HCT116 (cell line): ENCODE measurements at regions not wholly inside any gene's neighbourhood (a gene's known extent, or its start where the extent isn't known, plus 50 kb on each side); places are given as distances from the start of the nearest gene placed in this dataset.

Experiments used
- CBX3 ChIP-seq: IDR thresholded peaks from 2 replicates; pipeline ENCODE4 v1.6.1; 2012; ENCODE audit warnings: low read depth
- CEBPB ChIP-seq: IDR thresholded peaks from 2 replicates; pipeline ENCODE4 v1.6.1; 2012; ENCODE audit warnings: low read depth
- EZH2 ChIP-seq: fragments of 200-600 bp; sonication (generic); IDR thresholded peaks from 2 replicates; pipeline ENCODE4 v1.6.1; 2017; ENCODE audit warnings: antibody characterized with exemption, mixed run types
- FOSL1 ChIP-seq: IDR thresholded peaks from 2 replicates; pipeline ENCODE4 v1.6.1; 2012; ENCODE audit warnings: low read depth
- POLR2A ChIP-seq: IDR thresholded peaks from 2 replicates; pipeline ENCODE4 v1.7.0; 2011; ENCODE audit warnings: borderline replicate concordance; ENCODE audit not compliant: insufficient read depth, insufficient read length; ENCODE audit errors: extremely low read depth
- POLR2AphosphoS5 ChIP-seq: IDR thresholded peaks from 2 replicates; pipeline ENCODE4 v1.6.1; 2011; ENCODE audit warnings: mild to moderate bottlenecking, low read depth, low read length, moderate library complexity
- RAD21 ChIP-seq: IDR thresholded peaks from 2 replicates; pipeline ENCODE4 v1.6.1; 2012; ENCODE audit warnings: low read depth, mild to moderate bottlenecking
- SP1 ChIP-seq: IDR thresholded peaks from 2 replicates; pipeline ENCODE4 v1.6.1; 2012; ENCODE audit warnings: low read depth
- TCF7L2 ChIP-seq: IDR thresholded peaks from 2 replicates; pipeline ENCODE4 v1.7.0; 2011; ENCODE audit warnings: borderline replicate concordance, inconsistent platforms; ENCODE audit not compliant: insufficient read depth, insufficient read length; ENCODE audit errors: extremely low read depth
- YY1 ChIP-seq: IDR thresholded peaks from 2 replicates; pipeline ENCODE4 v1.6.1; 2011; ENCODE audit warnings: low read length, low read depth, moderate library complexity, mild to moderate bottlenecking; ENCODE audit not compliant: insufficient replicate concordance; ENCODE audit errors: extremely low read depth
- TF ChIP-seq, protein P1 (sequence below), 3 experiments: fragments of 200-600 bp in 1 of 3; sonication (generic) in 1 of 3; IDR thresholded peaks in 2 of 3; conservative IDR thresholded peaks in 1 of 3; 2 replicates each; pipeline ENCODE4 v1.5.1; 2012 to 2017; ENCODE audit warnings: low read depth in 2 of 3, low read length in 2 of 3, antibody characterized with exemption in 1 of 3, borderline replicate concordance in 1 of 3, control low read depth in 1 of 3, mild to moderate bottlenecking in 1 of 3, mixed read lengths in 1 of 3, mixed run types in 1 of 3, moderate library complexity in 1 of 3; ENCODE audit not compliant: insufficient read depth in 1 of 3
- TF ChIP-seq, protein P2 (sequence below): IDR thresholded peaks from 2 replicates; pipeline ENCODE4 v1.6.1; 2011; ENCODE audit warnings: mild to moderate bottlenecking, low read length, moderate library complexity; ENCODE audit not compliant: insufficient replicate concordance; ENCODE audit errors: extremely low read depth
- TF ChIP-seq, protein P3 (sequence below): IDR thresholded peaks from 2 replicates; pipeline ENCODE4 v1.6.1; 2012
- TF ChIP-seq, protein P4 (sequence below): IDR thresholded peaks from 2 replicates; pipeline ENCODE4 v1.6.1; 2012; ENCODE audit warnings: low read depth

DNA sequence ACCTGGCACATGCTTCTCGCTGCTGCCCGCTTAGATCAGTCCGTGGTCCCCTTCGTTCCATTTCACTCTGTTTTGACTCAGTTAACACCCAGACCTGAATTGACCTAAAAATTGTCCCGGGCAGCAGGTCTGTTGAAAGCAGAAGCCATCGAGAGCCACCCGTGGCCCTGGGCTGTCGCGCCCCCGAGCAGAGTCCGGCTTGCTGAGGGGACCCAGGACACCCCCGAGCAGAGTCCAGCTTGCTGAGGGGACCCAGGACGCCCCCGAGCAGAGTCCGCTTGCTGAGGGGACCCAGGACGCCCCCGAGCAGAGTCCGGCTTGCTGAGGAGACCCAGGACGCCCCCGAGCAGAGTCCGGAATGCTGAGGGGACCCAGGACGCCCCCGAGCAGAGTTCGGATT, 50.2 kb upstream of the GALNT9 start:
- no peak for TF ChIP-seq RAD21
- TF ChIP-seq CBX3: no peak
- TF ChIP-seq, protein P1, sequence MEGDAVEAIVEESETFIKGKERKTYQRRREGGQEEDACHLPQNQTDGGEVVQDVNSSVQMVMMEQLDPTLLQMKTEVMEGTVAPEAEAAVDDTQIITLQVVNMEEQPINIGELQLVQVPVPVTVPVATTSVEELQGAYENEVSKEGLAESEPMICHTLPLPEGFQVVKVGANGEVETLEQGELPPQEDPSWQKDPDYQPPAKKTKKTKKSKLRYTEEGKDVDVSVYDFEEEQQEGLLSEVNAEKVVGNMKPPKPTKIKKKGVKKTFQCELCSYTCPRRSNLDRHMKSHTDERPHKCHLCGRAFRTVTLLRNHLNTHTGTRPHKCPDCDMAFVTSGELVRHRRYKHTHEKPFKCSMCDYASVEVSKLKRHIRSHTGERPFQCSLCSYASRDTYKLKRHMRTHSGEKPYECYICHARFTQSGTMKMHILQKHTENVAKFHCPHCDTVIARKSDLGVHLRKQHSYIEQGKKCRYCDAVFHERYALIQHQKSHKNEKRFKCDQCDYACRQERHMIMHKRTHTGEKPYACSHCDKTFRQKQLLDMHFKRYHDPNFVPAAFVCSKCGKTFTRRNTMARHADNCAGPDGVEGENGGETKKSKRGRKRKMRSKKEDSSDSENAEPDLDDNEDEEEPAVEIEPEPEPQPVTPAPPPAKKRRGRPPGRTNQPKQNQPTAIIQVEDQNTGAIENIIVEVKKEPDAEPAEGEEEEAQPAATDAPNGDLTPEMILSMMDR (IDR thresholded peaks at IDR 0.05 in 2 of 3, conservative IDR thresholded peaks at IDR 0.05 in 1 of 3; ENCODE audit: borderline replicate concordance in 1 of 3, insufficient read depth in 1 of 3, low read depth in 2 of 3, low read length in 2 of 3): no peak
- TF ChIP-seq POLR2AphosphoS5: no peak
- TF ChIP-seq, protein P2, sequence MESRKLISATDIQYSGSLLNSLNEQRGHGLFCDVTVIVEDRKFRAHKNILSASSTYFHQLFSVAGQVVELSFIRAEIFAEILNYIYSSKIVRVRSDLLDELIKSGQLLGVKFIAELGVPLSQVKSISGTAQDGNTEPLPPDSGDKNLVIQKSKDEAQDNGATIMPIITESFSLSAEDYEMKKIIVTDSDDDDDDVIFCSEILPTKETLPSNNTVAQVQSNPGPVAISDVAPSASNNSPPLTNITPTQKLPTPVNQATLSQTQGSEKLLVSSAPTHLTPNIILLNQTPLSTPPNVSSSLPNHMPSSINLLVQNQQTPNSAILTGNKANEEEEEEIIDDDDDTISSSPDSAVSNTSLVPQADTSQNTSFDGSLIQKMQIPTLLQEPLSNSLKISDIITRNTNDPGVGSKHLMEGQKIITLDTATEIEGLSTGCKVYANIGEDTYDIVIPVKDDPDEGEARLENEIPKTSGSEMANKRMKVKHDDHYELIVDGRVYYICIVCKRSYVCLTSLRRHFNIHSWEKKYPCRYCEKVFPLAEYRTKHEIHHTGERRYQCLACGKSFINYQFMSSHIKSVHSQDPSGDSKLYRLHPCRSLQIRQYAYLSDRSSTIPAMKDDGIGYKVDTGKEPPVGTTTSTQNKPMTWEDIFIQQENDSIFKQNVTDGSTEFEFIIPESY: no peak
- no peak for TF ChIP-seq POLR2A
- TF ChIP-seq SP1: no peak
- no peak for TF ChIP-seq EZH2
- TF ChIP-seq YY1: no peak
- TF ChIP-seq, protein P3, sequence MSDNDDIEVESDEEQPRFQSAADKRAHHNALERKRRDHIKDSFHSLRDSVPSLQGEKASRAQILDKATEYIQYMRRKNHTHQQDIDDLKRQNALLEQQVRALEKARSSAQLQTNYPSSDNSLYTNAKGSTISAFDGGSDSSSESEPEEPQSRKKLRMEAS: no peak
- no peak for TF ChIP-seq CEBPB
- TF ChIP-seq TCF7L2: no peak
- TF ChIP-seq, protein P4, sequence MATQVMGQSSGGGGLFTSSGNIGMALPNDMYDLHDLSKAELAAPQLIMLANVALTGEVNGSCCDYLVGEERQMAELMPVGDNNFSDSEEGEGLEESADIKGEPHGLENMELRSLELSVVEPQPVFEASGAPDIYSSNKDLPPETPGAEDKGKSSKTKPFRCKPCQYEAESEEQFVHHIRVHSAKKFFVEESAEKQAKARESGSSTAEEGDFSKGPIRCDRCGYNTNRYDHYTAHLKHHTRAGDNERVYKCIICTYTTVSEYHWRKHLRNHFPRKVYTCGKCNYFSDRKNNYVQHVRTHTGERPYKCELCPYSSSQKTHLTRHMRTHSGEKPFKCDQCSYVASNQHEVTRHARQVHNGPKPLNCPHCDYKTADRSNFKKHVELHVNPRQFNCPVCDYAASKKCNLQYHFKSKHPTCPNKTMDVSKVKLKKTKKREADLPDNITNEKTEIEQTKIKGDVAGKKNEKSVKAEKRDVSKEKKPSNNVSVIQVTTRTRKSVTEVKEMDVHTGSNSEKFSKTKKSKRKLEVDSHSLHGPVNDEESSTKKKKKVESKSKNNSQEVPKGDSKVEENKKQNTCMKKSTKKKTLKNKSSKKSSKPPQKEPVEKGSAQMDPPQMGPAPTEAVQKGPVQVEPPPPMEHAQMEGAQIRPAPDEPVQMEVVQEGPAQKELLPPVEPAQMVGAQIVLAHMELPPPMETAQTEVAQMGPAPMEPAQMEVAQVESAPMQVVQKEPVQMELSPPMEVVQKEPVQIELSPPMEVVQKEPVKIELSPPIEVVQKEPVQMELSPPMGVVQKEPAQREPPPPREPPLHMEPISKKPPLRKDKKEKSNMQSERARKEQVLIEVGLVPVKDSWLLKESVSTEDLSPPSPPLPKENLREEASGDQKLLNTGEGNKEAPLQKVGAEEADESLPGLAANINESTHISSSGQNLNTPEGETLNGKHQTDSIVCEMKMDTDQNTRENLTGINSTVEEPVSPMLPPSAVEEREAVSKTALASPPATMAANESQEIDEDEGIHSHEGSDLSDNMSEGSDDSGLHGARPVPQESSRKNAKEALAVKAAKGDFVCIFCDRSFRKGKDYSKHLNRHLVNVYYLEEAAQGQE: no peak
- no peak for TF ChIP-seq FOSL1
